ENCODE measurements at regions not wholly inside any gene's neighbourhood (a gene's known extent, or its start where the extent isn't known, plus 50 kb on each side); places are given as distances from the start of the nearest gene placed in this dataset.

DNA sequence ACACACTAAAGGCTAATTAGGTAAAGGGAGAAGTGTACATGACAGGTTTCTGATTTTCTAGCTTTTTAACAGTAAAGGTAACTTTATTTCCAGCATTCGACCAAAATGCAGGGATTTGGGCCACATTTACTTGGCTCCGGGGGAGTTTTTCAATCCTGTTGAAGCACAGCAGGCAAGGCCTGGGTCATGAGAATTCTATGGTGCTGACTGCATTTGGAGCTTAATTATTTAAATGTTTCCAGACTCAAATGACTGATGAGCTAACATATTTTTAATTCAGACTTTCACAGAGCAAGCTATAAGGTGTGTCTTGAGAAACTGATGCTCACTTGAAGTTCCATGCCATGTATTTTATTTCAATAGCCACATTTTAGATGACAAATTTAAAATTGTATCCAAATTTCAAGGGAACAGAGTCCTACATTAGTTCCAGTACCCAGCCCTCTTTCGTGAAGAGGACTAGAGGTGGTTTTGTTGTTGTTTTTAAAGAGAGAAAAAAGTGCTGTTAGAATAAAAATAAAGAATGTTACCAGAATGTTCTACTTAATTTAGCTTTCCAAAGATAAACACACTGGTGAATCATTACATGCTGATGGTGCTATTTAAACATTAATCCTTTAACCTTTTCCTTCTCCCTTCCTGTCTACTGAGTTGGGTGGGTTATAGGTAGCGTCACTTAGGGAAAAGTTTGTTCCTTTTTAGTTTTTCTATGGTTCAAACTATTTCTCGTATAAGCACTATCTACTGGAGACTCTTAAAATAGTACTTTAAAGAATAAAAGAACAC, 82.3 kb upstream of the PHACTR2 start:
- no peak for DNase-seq

DNA sequence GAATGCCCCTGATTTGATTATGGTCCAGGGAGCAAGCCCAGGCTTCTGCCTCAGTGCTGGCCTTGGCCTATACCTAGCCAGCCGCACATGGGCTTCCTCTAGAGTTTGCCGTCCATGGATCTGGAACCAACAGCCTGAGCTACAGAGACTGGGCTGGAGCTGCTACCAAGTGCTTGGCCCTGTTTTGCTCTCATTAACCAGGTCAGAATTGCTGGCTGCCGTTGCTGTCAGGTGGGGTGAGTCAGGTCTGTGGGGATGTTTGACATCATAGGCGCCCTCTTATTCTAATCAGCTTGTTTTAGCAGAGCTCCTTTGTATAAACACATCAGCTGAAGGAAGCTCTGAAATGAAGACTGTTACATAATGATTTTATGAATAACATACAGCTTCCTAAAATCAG, 83.1 kb upstream of the PHACTR2 start:
- DNase-seq = peak in 21 of 56 donors; percentile 1 to 40 (median 19)

DNA sequence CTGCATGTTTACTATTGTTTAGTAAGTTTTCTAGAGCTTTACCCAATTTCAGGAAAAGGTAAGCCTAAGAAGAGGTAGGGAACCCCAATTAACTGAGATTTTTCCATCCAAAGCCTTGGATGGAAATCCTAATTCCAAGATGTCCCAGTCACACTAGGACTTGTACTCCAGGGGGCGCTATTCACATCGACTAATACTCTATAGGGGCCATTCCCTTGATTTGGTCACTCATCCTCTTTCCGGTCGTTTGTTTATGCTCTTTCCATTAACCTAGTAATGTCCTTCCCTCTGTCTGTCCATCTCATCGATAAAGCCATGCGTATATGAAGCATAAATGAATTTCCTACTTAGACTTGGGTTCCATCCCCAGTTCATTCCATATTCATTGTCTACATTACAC, 80.8 kb upstream of the FUCA2 start:
- no peak for DNase-seq

DNA sequence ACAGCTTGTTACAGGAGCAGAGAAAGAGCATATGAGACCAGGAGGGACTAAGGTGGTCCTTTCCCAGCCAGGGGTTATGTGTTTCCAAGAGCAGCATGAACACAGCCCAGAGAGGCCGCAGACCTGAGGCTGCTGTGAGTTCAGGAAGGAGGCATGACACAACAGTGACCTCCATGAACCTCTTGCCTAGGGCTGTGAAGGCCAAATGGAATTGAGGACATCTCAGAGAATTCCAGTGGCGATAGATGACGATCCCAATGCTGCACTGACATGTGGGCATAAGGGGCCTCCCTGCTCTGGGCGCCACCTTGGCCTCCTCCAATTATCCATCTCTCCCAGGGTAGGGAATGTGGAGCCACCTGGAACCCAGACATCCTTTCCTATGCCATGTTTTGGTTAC, 79.9 kb upstream of the FUCA2 start:
- no peak for DNase-seq

DNA sequence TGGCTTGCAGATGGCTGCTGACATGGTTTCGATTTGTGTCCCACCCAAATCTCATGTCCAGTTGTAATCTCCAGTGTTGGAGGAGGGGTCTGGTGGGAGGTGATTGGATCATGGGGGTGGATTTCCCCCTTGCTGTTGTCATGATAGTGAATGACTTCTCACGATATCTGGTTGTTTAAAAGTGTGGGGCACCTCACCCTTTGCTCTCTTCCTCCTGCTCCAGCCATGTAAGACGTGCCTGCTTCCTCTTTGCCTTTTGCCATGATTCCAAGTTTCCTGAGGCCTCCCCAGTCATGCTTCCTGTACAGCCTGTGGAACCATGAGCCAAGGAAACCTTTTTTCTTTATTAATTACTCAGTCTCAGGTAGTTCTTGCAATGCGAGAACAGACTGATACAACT, 77.6 kb upstream of the FUCA2 start:
- DNase-seq = no peak

DNA sequence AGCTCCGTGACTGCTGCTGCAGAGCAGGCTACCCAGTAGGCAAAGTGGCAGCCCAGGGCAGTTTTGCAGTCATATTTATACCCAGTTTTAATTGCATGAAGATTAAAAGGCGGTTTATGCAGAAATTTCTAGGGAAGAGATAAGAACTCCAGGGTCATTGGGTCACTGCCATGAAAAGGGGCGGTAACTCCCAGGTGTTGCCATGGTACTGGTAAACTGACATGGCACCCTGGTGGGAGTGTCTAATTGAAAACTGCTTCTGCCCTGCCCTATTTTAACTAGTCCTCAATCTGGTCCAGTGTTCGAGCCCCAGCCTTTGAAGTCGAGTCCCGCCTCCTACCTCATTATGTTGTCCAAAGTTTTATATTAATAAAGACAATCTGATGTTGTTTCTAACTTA, 75.0 kb upstream of the FUCA2 start:
- no peak for DNase-seq

DNA sequence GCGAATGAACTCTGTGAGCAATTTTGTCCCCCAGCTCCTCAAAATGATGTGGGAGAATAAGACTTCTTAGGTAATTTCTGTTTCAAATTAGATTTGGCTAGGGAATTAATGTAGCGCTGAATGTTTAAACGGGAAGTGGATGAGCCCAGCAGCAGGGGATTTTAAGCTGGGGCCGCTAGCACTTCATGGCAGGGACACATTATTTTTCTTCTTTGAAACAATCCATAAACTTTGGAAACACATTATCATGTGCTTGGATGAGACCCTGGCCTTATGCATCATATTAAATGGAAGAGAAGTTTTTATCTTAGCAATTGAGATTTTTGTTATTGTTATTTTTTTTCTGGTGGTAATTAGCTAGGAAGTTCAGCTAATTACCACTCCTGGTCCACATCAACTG, 74.2 kb upstream of the FUCA2 start:
- no peak for DNase-seq

DNA sequence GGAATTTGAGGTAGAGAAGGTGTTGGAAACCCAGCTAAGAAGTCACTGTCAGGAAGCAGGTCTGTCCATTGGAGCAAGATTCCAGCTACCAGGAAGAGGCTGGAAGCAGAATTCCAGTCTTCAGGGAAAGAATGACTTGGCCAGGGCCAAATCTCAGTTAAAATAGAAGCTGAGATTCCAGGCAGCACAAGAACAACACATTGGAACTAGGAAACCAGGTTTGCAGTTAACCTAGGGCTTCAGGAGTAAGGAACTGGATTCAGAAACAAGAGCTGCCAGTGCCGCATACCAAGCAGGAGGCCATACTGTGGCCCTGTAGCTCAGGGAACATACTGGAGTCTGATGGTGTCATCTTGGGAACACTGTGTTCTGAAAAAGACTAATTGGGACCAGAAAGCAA, 73.7 kb upstream of the FUCA2 start:
- no peak for DNase-seq

DNA sequence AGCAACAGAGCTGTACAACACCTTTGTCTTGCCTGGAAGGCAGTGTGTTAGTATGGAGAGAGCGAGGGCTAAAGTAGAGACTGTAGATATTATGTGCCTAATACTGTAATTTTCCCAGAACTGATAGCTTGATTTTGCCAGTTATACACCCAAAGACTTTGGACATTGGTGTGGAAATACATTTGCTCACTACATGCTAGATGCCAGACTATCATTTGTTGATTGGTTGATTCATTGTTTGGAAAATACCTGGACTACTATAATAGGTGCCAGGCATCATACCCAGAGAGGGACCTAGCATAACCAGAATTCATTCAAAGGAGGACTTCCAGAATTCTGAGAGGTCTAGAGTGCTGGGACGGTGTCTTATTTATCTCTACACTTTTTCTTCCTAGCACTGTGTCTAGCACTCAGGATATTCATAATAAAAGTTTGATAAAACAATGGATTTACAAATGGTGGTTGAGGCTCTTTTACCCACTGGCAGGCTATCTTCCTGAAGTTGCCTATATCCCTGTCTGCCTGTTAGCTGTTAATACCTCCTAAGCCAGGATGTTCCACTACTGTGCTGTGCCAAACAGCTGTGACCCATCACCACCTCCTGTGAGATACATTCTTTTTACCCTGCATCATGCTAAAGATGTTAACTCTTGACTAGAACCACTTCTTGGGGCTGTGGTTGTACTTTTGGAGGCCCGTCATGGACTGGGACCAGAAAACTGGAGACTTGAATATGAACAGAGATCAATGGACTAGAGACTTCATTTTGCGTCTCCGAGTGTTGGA, 72.2 kb upstream of the FUCA2 start:
- DNase-seq = no peak

DNA sequence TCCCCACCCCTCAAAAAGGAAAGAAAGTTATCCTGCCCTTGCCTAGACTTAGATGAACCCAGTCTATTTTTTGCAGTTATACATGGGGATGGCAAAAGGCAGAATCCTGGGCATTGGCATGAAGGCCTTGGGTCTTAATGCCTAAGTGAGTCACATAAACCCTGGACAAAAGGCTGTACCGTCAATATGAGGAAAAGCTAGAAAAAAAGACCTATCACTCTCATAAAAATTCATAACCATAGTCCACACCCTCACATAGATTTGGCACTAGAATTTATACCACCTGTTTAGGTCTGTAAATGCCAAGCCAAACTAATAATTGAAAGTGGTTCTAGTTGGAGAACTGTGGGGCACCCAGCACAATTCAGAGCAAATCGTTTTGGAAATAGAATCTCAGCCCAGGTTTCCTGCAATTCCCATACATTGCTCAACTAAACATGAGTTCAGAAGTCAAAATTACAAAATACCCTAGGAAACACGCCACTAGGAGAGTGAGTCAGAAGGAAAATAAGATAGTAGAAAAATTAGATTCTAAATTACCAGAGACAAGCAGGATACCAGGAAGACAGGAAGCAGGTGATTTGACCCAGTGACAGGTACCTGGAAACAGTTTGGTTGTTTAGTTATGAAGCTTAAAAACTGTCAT, 70.4 kb upstream of the FUCA2 start:
- DNase-seq = no peak

DNA sequence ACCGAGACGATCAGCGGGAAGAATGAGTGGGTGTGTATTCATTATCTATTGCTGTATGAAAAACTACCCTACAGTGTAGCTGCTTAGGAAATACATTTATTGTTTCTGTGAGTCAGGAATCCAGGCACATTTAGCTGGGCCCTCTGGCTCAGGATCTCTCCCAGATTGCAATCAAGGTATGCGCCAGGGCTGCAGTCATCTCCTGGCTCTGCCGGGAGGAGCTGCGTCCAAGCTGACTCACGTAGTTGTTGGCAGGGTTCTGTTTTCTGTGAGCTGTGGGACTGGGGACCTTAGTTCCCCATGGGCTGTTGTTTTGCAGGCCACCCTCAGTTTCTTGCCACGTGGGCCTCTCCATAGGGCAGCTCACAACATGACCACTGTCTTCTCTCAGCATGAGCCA, 68.2 kb upstream of the FUCA2 start:
- no peak for DNase-seq

DNA sequence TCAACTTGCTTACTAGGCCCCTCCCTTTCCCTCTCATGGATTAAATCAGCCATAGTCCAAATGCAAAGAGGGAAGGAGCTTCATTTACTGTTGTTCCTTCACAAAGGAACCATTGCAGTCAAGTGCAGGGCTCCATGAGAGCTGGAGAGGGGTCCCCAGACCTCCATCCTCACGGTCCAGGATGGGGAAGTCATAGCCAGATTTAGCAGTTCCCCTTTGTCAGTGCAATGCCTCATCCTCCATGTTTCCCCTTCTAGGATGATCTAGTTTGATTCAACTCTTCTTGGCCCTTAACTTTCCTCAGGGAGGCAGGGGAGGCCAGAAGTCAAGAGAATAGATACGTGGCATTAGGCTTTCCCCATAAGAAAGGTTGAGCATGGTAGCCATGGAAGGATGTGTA, 66.5 kb upstream of the FUCA2 start:
- no peak for DNase-seq

DNA sequence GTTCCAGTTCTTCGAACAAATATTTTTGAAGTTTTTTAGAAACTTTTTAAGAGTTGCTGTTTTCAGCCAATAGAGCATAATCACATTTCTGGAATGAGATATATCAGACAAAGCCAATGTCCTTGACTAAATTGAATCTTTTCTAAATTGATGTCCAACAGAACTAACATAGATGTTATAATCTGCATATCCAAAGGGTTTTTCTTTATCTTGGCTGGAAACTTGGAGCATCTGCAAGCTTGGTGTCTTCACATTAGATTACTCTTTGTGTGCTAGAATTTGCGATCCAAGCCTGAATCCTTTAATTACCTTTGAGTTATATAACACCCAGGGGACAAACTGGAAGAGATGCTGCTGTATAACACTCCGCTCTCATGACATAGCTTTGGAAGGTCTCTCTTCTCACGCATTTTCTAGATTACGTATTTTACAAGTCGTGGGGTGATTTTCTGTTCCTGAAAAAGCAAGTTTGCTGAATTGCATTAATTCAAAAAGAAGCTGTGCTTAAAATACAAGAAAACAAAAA, 64.4 kb upstream of the FUCA2 start:
- DNase-seq = no peak

DNA sequence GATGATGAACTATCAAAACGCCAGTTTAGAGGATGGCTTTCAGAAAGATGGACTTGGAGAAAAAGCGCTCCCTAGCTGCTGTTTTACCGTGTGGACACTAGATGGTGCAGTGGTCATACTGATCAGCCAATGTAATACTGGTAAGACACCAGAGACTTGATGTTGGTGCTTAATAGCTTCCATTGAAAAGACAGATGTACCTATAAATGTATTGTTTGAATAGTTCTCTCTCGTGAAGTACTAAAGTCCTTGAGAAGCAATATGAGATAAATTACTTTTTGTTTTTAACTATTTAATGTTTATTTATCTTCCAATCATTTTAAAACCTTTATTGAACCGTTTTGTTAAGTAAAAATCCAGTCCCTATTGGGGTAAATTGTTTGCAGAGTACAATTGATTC, 63.9 kb upstream of the FUCA2 start:
- DNase-seq = peak in 23 of 56 donors; percentile 3 to 59 (median 17)

DNA sequence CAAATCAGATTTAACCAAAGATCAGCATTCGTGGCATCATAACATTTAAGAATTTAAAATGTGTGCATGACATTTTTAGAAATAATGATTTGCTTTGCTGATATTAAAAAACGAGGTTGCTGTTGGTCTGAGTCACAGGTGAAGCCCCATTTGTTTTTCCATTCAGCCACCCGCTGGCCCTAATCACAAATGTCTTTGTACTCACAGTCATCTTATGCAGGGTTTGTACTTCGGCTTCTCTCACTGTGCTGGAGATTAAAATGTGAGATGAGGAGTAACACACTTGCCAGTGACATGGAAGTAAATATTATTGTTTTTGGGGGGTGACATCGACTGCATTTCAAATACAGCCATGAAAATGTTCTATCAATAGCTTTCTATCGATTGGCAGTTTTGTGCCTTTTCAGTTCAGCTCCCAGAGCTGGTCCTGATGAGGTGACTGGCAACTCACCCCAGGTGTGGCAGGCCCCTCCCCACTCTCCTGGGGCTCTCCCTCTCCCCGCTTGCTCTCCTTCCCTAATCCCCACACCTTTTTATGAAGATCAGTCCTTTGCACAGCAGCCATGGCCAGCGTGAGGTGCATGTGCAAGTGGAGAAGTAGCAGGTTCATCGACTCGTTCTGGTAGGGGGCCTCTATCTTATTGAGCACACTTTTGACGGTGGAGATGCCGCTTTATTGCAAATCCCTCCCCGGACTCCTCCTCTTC, 58.8 kb upstream of the FUCA2 start:
- no peak for DNase-seq

DNA sequence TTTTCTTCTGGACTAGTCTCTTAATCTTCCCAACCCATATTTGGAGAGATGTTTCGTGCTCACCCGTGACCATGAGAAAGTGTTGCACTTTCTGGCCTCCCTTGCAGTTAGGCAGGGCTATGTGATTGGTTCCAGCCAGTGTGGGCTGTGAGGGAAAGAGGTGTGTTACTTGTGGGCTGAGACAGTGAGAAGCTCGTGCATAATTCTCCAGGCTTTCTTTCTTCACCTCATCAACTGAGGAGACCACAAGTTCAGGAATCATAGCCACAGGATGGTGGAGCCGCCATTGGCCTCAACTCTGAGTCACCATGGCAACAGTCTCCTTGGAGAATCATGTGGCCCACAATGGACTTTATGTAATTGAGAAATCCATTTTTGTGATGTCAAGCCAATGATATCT, 57.5 kb upstream of the FUCA2 start:
- no peak for DNase-seq

DNA sequence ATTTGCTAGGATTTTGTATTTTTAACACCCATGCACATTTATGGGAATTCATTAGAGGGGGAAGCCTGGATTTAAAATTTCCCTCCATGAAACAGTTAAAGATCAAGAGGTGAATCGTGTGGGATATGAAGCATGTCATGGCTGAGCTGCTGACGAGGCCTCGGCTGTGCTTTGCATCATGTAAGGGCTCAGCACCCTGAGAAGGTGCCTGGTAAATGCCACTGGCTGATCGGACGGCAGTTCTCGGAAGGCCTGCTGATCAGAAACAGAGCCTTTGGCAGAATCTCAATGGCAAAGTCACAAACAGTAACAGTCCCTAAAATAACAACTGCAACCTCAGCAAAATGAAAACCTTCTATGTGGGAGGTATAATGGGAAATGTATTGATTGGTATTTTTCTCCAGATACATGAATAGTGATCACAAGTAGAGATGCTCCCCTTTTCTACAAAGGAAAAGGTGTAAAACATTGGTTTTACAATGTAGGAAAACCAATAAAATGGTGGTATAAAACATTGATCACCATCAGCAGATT, 53.0 kb upstream of the FUCA2 start:
- DNase-seq = no peak

DNA sequence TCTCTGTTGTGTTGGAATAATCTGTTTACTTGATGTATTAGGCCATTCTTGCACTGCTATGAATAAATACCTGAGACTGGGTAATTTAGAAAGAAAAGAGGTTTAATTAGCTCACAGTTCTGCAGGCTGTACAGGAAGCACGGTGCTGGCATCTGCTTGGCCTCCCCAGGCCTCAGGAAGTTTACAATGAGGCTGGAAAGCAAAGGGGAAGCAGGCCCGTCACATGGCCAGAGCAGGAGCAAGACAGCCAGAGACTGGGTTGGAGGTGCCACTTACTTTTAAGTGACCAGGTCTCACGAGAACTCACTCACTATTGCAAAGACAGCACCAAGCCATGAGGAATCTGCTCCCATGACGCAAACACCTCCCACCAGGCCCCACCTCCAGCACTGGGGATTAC, 50.6 kb upstream of the FUCA2 start:
- no peak for DNase-seq

Measured in nucleus accumbens (tissue), 56 donors.